Stimulated activated CD4-positive, alpha-beta T cell treated with anti-CD3 and anti-CD28 coated beads, Interleukin-1b, Interleukin-23, amount 100 ng/mL, for 4 hours (primary cell): ENCODE measurements at regions not wholly inside any gene's neighbourhood (a gene's known extent, or its start where the extent isn't known, plus 50 kb on each side); places are given as distances from the start of the nearest gene placed in this dataset.
"Not testable (repeated sequence)": the region's sequence is repeated elsewhere in the genome, so short reads cannot be mapped to it uniquely, and the experiment has no call there.

Experiments used
- DNase-seq, 2 donors: peaks; one replicate each; pipeline ENCODE4 v3.0.0-alpha.2; 2020; ENCODE audit warnings: low read depth in 2 of 2

- no peak for DNase-seq
Measured at GRCh38 chr2:8139668-8140200, 542.1 kb upstream of the ID2 start.

- DNase-seq: no peak
Measured at GRCh38 chr2:8141079-8141707, 540.7 kb upstream of the ID2 start.

GRCh38 chr2:8141780-8142179 lies 540.1 kb upstream of the ID2 start:
- DNase-seq: no peak

- DNase-seq: no peak
Measured at GRCh38 chr2:8142461-8142860, 539.4 kb upstream of the ID2 start.

DNA sequence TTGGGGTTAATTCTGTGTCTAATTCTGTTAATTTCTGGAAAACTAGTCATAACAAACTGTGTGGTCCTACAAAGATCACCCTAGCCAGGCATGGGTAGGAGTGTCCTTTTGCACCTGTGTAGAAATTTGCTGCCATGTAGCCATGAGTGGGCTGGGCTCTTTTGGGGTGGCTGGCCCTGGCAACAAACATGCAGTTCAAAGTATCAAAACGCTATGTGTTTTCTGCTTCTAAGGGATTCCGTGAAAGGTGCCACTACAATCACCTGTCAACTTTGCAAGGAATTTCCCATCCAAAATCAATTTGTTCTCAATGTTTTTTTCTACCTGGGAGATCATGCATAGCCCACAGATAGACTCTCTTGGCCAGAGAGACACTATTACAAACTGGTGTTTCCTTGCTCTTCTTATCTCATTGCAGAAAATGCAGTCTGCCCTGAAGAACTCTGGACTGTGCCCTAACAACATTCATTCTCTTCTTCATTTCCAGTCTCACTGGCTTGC lies 537.7 kb upstream of the ID2 start:
- no peak for DNase-seq

GRCh38 chr2:8144785-8145184 lies 537.1 kb upstream of the ID2 start:
- no peak for DNase-seq

GRCh38 chr2:8145375-8145774 lies 536.5 kb upstream of the ID2 start:
- DNase-seq: not testable (repeated sequence)

GRCh38 chr2:8146132-8147005 lies 535.5 kb upstream of the ID2 start:
- DNase-seq: no peak

DNA sequence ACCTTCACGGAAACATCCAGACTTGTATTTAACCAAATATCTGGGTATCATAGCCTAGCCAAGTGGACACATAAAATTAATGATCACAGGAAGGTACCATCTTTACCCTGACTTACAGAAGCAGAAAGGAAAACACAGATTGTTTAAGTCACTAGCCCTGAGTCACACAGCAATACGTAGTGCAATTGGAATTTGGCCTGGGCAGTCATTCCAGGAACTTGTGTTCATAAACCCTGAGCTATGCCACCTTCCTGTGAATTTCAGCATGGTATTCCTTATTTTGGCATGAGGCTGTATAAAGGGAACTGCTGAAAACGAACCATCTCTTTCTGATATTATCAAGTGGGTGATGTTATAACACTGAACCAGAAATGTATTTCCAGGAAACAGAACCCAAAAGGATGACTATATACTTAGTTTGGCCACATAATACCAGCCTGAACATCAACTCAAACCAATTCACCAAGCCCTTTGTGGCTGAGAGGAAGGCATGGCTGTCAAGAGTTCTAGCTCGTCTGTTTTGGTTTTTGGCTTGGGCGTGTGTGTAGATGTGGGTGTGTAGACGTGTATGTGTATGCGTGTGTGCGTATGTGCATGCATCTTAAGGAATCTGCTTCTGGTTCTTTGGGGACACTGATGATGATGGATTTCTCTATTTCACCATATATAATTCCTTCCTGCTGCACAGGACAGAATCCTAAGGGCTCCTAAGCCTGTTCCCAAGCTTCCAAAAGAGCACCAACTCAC lies 533.4 kb upstream of the ID2 start:
- no peak for DNase-seq

- no peak for DNase-seq
Measured at GRCh38 chr2:8149007-8149405, 532.9 kb upstream of the ID2 start.

DNA sequence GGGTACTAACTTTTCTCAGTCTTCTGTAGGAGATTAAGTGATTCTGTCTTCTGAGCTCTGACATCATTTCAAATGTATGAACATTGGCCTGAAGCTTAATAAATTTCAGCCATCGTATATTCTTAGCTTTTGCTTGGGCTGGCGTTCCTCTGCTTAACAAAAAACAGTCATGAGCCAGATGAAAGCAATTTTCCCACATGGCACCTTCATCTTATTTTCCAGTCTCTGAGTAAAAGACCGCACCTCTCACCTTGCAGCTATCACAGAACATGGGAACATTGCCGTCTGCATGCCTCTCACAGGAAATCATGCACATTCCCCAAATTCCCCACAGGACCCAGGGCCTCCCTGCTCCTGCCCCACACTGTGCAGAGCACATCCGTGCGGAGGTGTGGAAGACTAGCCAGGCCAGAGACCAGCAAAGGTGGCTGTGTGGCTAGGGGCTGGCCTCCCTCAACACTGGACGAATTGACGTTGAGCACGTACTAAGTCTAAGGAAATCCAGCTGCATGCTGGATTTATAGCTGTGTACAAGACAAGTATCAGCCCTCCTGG lies 531.8 kb upstream of the ID2 start:
- DNase-seq: no peak

GRCh38 chr2:8151888-8152287 lies 530.0 kb upstream of the ID2 start:
- DNase-seq: no peak

DNA sequence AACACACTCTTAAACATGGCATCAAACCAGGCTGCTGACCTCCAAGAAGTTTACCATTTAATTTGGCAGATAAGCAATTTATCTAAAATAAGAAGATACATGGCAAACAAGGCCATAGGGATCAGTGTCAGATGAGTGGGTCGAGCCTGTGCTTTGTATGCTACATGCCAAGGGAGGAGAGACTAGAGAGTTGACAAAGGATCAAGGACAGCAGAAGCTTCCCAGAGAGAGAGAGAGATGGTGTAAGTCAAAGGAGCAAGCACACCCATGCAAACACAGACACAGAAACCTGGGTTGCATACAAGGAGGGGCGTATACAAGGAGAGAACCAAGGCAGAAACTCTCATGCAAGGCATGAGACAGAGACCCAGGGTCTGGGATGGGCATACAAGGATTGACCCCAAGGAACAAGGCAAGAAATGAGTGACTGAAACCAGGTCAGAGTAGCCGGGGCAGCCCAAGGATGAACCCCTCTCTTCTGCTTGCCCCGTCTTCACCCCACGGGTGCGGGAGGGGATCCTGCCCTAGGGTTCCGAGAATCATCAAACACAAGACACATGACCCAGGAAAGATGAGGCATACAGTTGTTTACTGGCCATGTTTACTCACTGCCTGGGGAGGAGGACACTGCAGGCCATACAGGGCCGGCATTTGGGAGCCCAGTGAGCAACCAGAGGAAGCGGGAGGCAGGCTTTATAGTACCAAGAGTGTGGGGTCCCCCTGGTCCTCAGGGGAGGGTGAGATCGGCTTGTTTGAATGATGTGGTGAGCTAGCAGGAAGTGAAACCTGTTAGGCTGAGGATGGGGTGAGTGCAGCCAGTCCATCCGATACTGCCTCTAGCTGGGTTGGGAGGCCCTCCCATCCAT lies 529.2 kb upstream of the ID2 start:
- DNase-seq: no peak

- DNase-seq: no peak
Measured at GRCh38 chr2:8153258-8153718, 528.6 kb upstream of the ID2 start.

- DNase-seq: no peak
Measured at GRCh38 chr2:8154270-8154669, 527.6 kb upstream of the ID2 start.

DNA sequence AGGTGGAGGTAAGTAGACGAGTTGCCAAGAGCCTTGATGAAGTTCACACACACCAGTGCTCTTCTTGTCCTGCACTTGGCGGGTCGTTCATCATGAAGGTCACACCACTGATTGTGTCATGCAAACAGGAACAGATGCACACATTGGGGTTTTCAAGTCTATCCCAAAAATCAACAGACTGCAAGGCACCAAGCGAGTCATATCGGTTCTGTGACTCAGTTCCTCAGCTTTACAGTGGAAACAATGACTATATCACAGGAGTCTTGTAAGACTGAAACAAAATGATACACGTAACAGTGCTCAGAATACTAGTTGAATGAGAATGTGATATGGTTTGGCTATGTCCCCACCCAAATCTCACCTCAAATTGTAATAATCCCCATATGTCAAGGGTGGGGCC lies 526.9 kb upstream of the ID2 start:
- DNase-seq: peak; percentile 3 to 10

GRCh38 chr2:8157621-8158430 lies 524.0 kb upstream of the ID2 start:
- DNase-seq: no peak

DNA sequence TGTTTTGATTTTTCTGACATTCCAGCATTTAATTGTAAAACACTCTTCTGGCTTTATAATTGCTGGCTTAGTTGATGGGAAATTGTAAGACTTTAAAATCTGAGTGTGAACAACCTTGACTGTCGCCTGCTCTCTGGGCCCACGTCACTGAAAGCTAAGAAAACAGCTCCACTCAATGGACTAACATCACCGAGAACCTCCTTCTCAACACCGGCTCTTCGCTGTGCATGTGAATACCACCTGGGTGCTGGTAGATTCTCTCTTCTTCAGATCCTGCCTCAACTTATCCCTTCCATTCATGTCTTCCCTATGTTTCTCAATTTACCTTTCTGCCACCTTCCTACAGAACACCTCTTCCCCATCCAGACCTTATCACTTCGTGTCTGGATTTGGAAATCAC lies 523.1 kb upstream of the ID2 start:
- DNase-seq: no peak

DNA sequence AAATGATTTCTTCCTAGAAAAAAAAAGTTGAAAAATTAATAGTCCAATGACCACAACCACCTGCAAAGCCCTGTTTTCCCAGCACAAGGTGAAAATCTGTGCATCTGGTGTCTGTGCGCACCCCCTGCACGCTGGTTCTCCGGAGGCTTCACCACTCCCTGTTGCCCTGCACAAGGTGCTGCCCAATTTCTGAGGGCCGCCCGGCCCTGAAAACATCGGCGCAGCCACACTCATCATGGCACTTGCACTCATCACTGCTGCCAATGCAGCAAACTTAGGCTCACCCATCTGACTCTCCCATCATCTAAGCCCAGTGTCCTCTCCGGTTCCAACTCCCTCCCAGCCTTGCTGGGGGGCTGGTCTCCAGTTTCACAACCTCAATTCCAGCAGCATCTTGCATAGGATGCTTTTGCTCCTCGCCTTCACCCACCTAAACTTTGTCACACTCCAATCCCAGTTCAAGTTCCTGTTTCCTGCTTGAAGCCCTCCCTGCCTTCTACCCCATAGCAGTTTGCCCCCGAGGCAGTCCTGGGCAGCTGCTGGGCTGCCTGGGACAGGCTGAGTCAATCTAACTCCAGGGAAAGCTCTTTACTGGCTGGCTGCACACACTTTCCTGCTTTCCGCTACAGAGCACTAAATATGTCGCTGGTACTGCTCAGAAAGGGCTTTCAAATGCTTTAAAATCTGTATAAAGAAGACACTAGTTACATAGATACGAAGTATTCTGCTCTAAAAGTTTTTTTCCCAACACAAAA lies 522.5 kb upstream of the ID2 start:
- DNase-seq: no peak
